Gastrocnemius medialis (tissue), 4 donors: ENCODE measurements at regions not wholly inside any gene's neighbourhood (a gene's known extent, or its start where the extent isn't known, plus 50 kb on each side); places are given as distances from the start of the nearest gene placed in this dataset.

Source experiments
- CTCF ChIP-seq, 5 experiments: fragments of 450-650 bp in 3 of 5; fragments of 200-600 bp in 2 of 5; sonication (generic) in 2 of 5; IDR thresholded peaks in 4 of 5; conservative IDR thresholded peaks in 1 of 5; 1 replicate in 4 of 5; 2 replicates in 1 of 5; pipeline ENCODE4 v1.5.1; 2016 to 2019; ENCODE audit warnings: antibody characterized with exemption in 5 of 5, mild to moderate bottlenecking in 3 of 5, moderate library complexity in 3 of 5
- POLR2A ChIP-seq, 2 donors: fragments of 450-650 bp; IDR thresholded peaks; one replicate each; pipeline ENCODE4 v1.6.1; 2017; ENCODE audit warnings: antibody characterized with exemption in 2 of 2, mild to moderate bottlenecking in 2 of 2, moderate library complexity in 2 of 2

- TF ChIP-seq CTCF (IDR thresholded peaks at IDR 0.05 in 4 of 5, conservative IDR thresholded peaks at IDR 0.05 in 1 of 5) (no peak), POLR2A (IDR thresholded peaks at IDR 0.05) (no peak)
Measured at GRCh38 chr5:17401470-17402288, 96.4 kb upstream of the TAF11L2 start.
